Keratinocyte (primary cell): ENCODE measurements at regions not wholly inside any gene's neighbourhood (a gene's known extent, or its start where the extent isn't known, plus 50 kb on each side); places are given as distances from the start of the nearest gene placed in this dataset.

Experiments
- EZH2 ChIP-seq: IDR thresholded peaks from one replicate; pipeline ENCODE4 v1.6.1; 2012; ENCODE audit warnings: inconsistent platforms, mild to moderate bottlenecking, low read length, moderate library complexity
- TF ChIP-seq, protein P1 (sequence below), 3 experiments: IDR thresholded peaks in 1 of 3; conservative IDR thresholded peaks in 1 of 3; optimal IDR thresholded peaks in 1 of 3; 2 replicates in 2 of 3; 3 replicates in 1 of 3; pipeline versions ENCODE3 to v1.5.1; 2011; ENCODE audit warnings: low read length in 3 of 3, mild to moderate bottlenecking in 3 of 3, moderate library complexity in 2 of 3, control low read depth in 1 of 3, inconsistent platforms in 1 of 3; ENCODE audit not compliant: insufficient read depth in 2 of 3; ENCODE audit errors: extremely low read depth in 1 of 3

DNA sequence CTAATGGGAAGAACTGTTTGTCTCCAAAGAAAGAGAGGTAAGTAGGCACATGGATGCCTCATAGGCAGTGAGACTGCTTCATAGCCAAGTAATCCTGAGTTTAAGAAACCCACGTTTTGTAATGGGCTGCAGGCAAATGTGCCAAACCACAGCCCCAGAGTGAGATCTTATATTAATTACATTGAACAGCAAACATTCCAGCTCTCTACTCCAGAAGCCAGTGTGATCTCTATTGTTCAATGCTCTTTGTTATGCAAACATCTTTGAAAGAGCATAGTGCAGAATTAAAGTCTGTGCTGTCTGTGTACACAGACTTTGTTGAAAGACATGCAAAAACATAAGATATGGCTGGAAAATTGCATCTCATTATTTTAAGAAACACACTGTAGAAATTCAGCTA, 720.8 kb upstream of the REG3G start:
- TF ChIP-seq, protein P1, sequence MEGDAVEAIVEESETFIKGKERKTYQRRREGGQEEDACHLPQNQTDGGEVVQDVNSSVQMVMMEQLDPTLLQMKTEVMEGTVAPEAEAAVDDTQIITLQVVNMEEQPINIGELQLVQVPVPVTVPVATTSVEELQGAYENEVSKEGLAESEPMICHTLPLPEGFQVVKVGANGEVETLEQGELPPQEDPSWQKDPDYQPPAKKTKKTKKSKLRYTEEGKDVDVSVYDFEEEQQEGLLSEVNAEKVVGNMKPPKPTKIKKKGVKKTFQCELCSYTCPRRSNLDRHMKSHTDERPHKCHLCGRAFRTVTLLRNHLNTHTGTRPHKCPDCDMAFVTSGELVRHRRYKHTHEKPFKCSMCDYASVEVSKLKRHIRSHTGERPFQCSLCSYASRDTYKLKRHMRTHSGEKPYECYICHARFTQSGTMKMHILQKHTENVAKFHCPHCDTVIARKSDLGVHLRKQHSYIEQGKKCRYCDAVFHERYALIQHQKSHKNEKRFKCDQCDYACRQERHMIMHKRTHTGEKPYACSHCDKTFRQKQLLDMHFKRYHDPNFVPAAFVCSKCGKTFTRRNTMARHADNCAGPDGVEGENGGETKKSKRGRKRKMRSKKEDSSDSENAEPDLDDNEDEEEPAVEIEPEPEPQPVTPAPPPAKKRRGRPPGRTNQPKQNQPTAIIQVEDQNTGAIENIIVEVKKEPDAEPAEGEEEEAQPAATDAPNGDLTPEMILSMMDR (optimal IDR thresholded peaks at IDR 0.05 in 1 of 3, IDR thresholded peaks at IDR 0.05 in 1 of 3, conservative IDR thresholded peaks at IDR 0.05 in 1 of 3; ENCODE audit: extremely low read depth in 1 of 3, insufficient read depth in 2 of 3, low read length in 3 of 3), result no peak
- no peak for TF ChIP-seq EZH2
